ENCODE measurements at regions not wholly inside any gene's neighbourhood (a gene's known extent, or its start where the extent isn't known, plus 50 kb on each side); places are given as distances from the start of the nearest gene placed in this dataset.

DNA sequence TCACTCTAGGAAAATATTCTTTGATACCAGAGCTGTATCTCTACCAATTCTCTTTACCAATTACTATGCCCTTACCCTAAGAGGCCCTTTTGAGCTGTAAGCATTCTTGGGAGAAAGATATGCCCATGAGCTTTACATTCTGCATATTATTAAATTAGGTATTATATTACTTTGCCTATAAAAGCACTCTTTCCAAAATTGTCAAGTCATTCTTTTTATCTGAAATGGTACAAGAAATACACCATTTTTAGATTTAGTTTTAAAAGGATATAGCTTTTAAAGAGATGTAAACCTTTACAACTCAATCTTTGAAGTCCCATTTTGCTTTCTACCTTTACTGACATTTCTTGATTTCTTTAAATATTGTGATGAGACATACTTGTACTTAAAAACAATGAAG is 343.5 kb downstream of the C12orf50 start:
- intact Hi-C loops (cut with DNase I; ENCODE audit: low total_unique reads) = no loop called here
- Histone ChIP-seq H3K4me1 (no peaks in the 10 kb centered on the region), H3K9me3 (no peaks in the 10 kb centered on the region), H3K27me3 (no peaks in the 10 kb centered on the region), H3K27ac (no peak overlapping the region), H3K36me3 (no peaks in the 10 kb centered on the region), H3K4me3 (no peak overlapping the region)
- DNase-seq = no peak
- TF ChIP-seq, protein P1, sequence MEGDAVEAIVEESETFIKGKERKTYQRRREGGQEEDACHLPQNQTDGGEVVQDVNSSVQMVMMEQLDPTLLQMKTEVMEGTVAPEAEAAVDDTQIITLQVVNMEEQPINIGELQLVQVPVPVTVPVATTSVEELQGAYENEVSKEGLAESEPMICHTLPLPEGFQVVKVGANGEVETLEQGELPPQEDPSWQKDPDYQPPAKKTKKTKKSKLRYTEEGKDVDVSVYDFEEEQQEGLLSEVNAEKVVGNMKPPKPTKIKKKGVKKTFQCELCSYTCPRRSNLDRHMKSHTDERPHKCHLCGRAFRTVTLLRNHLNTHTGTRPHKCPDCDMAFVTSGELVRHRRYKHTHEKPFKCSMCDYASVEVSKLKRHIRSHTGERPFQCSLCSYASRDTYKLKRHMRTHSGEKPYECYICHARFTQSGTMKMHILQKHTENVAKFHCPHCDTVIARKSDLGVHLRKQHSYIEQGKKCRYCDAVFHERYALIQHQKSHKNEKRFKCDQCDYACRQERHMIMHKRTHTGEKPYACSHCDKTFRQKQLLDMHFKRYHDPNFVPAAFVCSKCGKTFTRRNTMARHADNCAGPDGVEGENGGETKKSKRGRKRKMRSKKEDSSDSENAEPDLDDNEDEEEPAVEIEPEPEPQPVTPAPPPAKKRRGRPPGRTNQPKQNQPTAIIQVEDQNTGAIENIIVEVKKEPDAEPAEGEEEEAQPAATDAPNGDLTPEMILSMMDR (IDR thresholded peaks at IDR 0.05) = no peak
- TF ChIP-seq POLR2A (IDR thresholded peaks at IDR 0.05) = no peak

GRCh38 chr12:87679251-87679650 is 349.9 kb downstream of the C12orf50 start:
- Histone ChIP-seq H3K4me1 (no peaks in the 10 kb centered on the region), H3K4me3 (no peak overlapping the region), H3K36me3 (no peaks in the 10 kb centered on the region), H3K27me3 (no peaks in the 10 kb centered on the region), H3K9me3 (no peaks in the 10 kb centered on the region), H3K27ac (no peak overlapping the region)
- intact Hi-C loops (cut with DNase I; ENCODE audit: low total_unique reads) = no loop called here
- no peak for DNase-seq
- TF ChIP-seq, protein P1 (IDR thresholded peaks at IDR 0.05) = no peak
- no peak for TF ChIP-seq POLR2A (IDR thresholded peaks at IDR 0.05)

- no peak overlapping the region for H3K4me3 ChIP-seq
- H3K27me3 ChIP-seq = no peaks in the 10 kb centered on the region
- H3K36me3 ChIP-seq = no peaks in the 10 kb centered on the region
- DNase-seq = no peak
- no peak overlapping the region for H3K27ac ChIP-seq
- intact Hi-C loops (cut with DNase I; ENCODE audit: low total_unique reads) = no loop called here
- TF ChIP-seq, protein P1 (IDR thresholded peaks at IDR 0.05) = no peak
- no peak for TF ChIP-seq POLR2A (IDR thresholded peaks at IDR 0.05)
- H3K4me1 ChIP-seq = no peaks in the 10 kb centered on the region
- H3K9me3 ChIP-seq = no peaks in the 10 kb centered on the region
These were observed 350.7 kb downstream of the C12orf50 start for GRCh38 chr12:87678453-87678852.

DNA sequence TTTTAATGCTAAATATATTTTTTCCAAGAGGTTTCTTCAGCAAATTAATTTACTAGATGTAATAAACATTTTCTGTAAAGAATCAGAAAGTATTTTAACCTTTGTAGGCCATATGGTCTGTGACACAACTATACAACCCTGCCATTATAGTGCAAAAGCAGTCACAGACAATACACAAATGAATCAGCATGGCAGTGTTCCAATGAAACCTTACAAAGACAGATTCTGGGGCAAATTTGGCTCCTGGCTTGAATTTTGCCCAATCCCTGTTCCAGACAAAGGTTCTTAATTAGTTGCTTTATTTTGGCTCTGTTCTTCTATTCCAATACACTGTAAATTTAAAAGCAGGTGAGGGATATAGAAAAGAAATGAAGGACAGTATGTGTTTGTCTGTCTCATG is 352.5 kb downstream of the C12orf50 start:
- TF ChIP-seq POLR2A (IDR thresholded peaks at IDR 0.05) = no peak
- TF ChIP-seq, protein P1 (IDR thresholded peaks at IDR 0.05) = no peak
- no peak overlapping the region for H3K27ac ChIP-seq
- H3K4me3 ChIP-seq = no peak overlapping the region
- no peaks in the 10 kb centered on the region for H3K4me1 ChIP-seq
- no peaks in the 10 kb centered on the region for H3K27me3 ChIP-seq
- intact Hi-C loops (cut with DNase I; ENCODE audit: low total_unique reads) = no loop called here
- no peaks in the 10 kb centered on the region for H3K36me3 ChIP-seq
- no peaks in the 10 kb centered on the region for H3K9me3 ChIP-seq
- no peak for DNase-seq

GRCh38 chr12:87671757-87672156 is 357.4 kb downstream of the C12orf50 start:
- intact Hi-C loops (cut with DNase I; ENCODE audit: low total_unique reads) = no loop called here

More at GRCh38 chr12:87671757-87672156, 357.4 kb downstream of the C12orf50 start:
- Histone ChIP-seq H3K4me3 (no peak overlapping the region), H3K4me1 (no peaks in the 10 kb centered on the region), H3K36me3 (no peaks in the 10 kb centered on the region), H3K27ac (no peak overlapping the region), H3K27me3 (no peaks in the 10 kb centered on the region), H3K9me3 (no peaks in the 10 kb centered on the region)
- DNase-seq = no peak
- no peak for TF ChIP-seq POLR2A (IDR thresholded peaks at IDR 0.05)
- TF ChIP-seq, protein P1 (IDR thresholded peaks at IDR 0.05) = no peak
